ENCODE measurements at regions not wholly inside any gene's neighbourhood (a gene's known extent, or its start where the extent isn't known, plus 50 kb on each side); places are given as distances from the start of the nearest gene placed in this dataset.

DNA sequence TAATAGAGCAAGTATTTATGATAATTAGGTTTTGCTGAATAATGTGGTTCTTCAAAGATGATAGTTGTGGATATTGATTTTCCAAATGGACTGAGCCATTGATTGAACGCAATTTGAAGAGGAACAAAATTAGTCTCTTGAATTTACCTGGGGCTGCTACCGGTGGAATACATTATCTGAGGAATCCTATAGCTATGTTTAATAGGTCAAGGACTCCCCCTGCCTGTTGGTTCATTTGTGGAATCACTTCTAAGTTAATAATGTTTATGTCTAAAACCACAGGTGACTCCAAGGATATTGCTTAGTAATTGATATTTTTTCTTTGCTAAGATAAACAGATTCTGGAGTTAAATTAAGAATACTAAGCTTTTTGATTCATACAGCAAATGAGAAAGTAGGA is 576.0 kb upstream of the PABPC4L start:
- WGBS, 3 donors, result 25 to 28% (median 26%) methylated on average over 2 of the region's 2 CpGs
- peaks cover under 1% of the 10 kb centered on the region for H3K9me3 ChIP-seq
- no peaks in the 10 kb centered on the region for H3K27me3 ChIP-seq (ENCODE audit: insufficient read depth in 3 of 3, low read length in 2 of 3)
- ATAC-seq (no peak), DNase-seq (no peak)
- no peak overlapping the region for H3K4me3 ChIP-seq
- no peak overlapping the region for H3K27ac ChIP-seq
- intact Hi-C loops (cut with DNase I), result no loop called here
- TF ChIP-seq, protein P1, sequence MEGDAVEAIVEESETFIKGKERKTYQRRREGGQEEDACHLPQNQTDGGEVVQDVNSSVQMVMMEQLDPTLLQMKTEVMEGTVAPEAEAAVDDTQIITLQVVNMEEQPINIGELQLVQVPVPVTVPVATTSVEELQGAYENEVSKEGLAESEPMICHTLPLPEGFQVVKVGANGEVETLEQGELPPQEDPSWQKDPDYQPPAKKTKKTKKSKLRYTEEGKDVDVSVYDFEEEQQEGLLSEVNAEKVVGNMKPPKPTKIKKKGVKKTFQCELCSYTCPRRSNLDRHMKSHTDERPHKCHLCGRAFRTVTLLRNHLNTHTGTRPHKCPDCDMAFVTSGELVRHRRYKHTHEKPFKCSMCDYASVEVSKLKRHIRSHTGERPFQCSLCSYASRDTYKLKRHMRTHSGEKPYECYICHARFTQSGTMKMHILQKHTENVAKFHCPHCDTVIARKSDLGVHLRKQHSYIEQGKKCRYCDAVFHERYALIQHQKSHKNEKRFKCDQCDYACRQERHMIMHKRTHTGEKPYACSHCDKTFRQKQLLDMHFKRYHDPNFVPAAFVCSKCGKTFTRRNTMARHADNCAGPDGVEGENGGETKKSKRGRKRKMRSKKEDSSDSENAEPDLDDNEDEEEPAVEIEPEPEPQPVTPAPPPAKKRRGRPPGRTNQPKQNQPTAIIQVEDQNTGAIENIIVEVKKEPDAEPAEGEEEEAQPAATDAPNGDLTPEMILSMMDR (IDR thresholded peaks at IDR 0.05), result no peak
- H3K4me1 ChIP-seq, result no peaks in the 10 kb centered on the region
- no peaks in the 10 kb centered on the region for H3K36me3 ChIP-seq (ENCODE audit: insufficient read depth in 1 of 2, low read depth in 1 of 2)

DNA sequence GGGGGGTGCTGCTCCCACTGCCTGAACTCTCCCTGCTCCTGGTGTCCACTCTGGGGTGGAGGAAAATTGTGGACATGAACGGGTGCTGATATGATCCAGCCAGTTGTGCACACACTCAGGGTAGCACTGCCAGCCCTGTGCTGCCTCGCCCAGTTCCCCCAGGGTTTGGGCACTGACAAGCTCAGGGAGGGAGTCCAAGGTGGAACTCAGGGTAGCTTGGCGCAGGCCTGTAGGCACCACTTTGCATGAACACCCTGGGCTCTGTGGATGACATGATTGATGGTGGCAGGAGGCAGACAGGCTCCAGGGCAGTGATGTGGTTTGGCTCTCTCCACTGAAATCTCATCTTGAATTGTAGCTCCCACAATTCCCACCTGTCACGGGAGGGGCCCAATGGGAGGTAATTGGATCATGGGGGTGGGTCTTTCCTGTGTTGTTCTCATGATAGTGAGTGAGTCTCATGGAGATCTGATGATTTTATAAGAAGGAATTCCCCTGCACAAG is 572.0 kb upstream of the PABPC4L start:
- Histone ChIP-seq H3K36me3 (ENCODE audit: insufficient read depth in 1 of 2, low read depth in 1 of 2) (no peaks in the 10 kb centered on the region), H3K27me3 (ENCODE audit: insufficient read depth in 3 of 3, low read length in 2 of 3) (no peaks in the 10 kb centered on the region), H3K4me3 (no peak overlapping the region), H3K9me3 (no peaks in the 10 kb centered on the region), H3K4me1 (no peaks in the 10 kb centered on the region), H3K27ac (no peak overlapping the region)
- ATAC-seq (no peak), DNase-seq (no peak)
- 76 to 81% (median 81%) methylated on average over 4 of the region's 4 CpGs for WGBS, 3 donors
- intact Hi-C loops (cut with DNase I), result no loop called here
- TF ChIP-seq, protein P1 (IDR thresholded peaks at IDR 0.05), result no peak

DNA sequence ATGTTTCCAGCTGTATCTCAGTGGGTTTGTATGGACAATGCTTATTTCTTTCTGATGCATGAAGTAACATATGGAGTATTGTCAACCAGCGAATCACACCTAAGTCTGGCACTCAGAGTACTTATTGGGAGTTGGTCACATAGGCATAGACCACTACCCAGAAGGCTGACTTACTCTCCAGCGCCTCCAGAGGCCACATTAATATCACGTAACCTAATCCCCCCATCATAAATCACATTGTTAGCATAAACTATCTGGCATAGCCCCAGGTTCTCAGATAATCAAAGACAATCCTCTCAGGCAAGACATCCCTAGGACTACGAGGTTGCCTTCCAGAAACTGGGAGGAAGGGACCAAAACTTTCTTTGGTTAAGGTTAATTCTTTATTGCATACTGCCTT is 560.5 kb upstream of the PABPC4L start:
- no peak overlapping the region for H3K4me3 ChIP-seq
- no peaks in the 10 kb centered on the region for H3K4me1 ChIP-seq
- H3K9me3 ChIP-seq, result no peaks in the 10 kb centered on the region
- no peaks in the 10 kb centered on the region for H3K27me3 ChIP-seq (ENCODE audit: insufficient read depth in 3 of 3, low read length in 2 of 3)
- no peak overlapping the region for H3K27ac ChIP-seq
- DNase-seq (no peak), ATAC-seq (no peak)
- H3K36me3 ChIP-seq (ENCODE audit: insufficient read depth in 1 of 2, low read depth in 1 of 2), result no peaks in the 10 kb centered on the region
- TF ChIP-seq, protein P1 (IDR thresholded peaks at IDR 0.05), result no peak
- intact Hi-C loops (cut with DNase I), result no loop called here
- 63 to 66% (median 64%) methylated on average over 4 of the region's 4 CpGs for WGBS, 3 donors

DNA sequence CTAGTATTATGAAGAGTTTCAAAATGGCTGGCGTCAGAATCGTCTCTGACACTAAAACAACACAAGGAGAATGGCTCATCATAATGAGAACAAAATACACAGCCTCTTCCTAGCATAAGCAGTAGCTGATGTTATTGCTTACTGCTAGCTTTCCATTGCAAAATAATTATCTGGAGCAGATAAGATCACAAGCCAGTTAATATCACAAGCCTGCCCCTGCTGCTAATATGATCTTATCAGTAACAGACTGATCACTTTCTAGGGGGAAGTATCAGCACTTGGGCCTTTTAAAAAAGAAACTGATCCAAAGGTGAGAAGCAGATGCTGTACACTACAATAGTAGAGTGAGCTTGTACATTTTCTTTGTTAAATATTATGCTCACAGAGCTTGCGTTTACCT is 554.8 kb upstream of the PABPC4L start:
- DNase-seq (no peak), ATAC-seq (no peak)
- no peaks in the 10 kb centered on the region for H3K36me3 ChIP-seq (ENCODE audit: insufficient read depth in 1 of 2, low read depth in 1 of 2)
- H3K9me3 ChIP-seq, result no peaks in the 10 kb centered on the region
- H3K4me1 ChIP-seq, result no peaks in the 10 kb centered on the region
- H3K4me3 ChIP-seq, result no peak overlapping the region
- no peaks in the 10 kb centered on the region for H3K27me3 ChIP-seq (ENCODE audit: insufficient read depth in 3 of 3, low read length in 2 of 3)
- no peak overlapping the region for H3K27ac ChIP-seq
- TF ChIP-seq, protein P1 (IDR thresholded peaks at IDR 0.05), result no peak
- intact Hi-C loops (cut with DNase I), result no loop called here
- 89 to 94% (median 90%) methylated on average over 3 of the region's 3 CpGs for WGBS, 3 donors

DNA sequence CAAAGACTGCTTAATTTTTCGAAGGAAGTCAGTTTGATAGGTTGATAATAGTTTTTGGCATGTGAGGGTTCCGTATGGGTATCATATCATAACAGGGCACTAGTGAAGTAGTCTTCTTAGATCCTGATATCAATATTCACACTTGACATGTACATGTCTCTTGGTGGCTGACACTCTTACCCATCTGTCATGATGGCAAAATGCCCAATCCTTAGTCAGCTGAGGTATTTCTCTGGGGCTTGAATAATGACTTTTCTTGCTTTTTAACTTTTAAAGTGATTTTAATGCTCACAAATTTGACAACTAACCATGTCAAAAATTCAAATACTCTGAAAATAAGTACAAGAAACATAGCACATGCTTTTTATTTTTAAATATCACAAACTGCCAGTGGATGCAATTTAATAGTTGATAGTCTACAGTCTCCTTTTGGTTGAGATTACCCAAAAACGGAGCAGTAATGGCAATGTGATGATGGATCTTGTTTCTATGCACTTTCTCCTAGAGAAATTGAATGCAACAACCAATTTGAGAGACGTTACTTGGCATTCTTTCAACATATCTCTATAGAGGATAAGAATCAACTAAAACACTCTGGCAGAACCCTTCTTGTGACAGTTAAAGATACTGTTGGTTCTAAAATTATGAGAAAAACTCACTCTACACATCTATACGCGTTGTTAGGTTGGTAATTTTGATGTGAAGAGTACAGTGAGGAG is 552.9 kb upstream of the PABPC4L start:
- Histone ChIP-seq H3K27ac (no peak overlapping the region), H3K4me3 (no peak overlapping the region), H3K4me1 (no peaks in the 10 kb centered on the region), H3K27me3 (ENCODE audit: insufficient read depth in 3 of 3, low read length in 2 of 3) (no peaks in the 10 kb centered on the region), H3K36me3 (ENCODE audit: insufficient read depth in 1 of 2, low read depth in 1 of 2) (no peaks in the 10 kb centered on the region), H3K9me3 (no peaks in the 10 kb centered on the region)
- WGBS, 3 donors, result 57 to 60% (median 58%) methylated on average over 6 of the region's 6 CpGs
- intact Hi-C loops (cut with DNase I), result no loop called here
- ATAC-seq, result no peak
- no peak for DNase-seq
- TF ChIP-seq, protein P1 (IDR thresholded peaks at IDR 0.05), result no peak
